ENCODE measurements at regions not wholly inside any gene's neighbourhood (a gene's known extent, or its start where the extent isn't known, plus 50 kb on each side); places are given as distances from the start of the nearest gene placed in this dataset.

DNA sequence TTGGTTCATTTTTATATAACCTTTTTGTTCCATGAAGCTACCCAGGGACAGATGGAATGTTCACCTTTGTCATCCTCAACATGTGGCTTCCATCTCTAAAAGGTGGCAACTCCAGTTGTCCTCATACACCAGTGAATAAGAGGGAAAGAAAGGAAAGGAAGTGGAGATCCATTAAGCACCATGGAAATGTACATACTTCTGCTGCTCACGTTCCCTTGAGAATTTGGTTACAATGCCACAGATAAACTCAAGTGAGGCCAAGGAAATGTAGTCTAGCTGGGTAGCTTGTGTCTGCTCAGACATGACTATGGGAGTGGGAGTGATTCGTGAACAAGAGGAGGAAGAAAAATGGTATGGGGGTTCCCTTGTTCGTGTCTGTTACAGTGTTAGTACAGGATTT lies 237.1 kb upstream of the FAM3C start:
- no peaks in the 10 kb centered on the region for H3K4me1 ChIP-seq (ENCODE audit: control insufficient read depth, low read depth, low read length)
- H3K27me3 ChIP-seq (ENCODE audit: insufficient read depth, low read length, poor library complexity), result no peaks in the 10 kb centered on the region
- no peak overlapping the region for H3K4me3 ChIP-seq (ENCODE audit: low read length)
- no peak overlapping the region for H3K23ac ChIP-seq (ENCODE audit: low read length)
- H3K56ac ChIP-seq (ENCODE audit: low read length), result no peak overlapping the region
- H3K36me3 ChIP-seq (ENCODE audit: control insufficient read depth, insufficient read depth, low read length), result no peaks in the 10 kb centered on the region
- H4K8ac ChIP-seq (ENCODE audit: low read depth, low read length), result no peak overlapping the region
- H3K9ac ChIP-seq (ENCODE audit: low read length), result no peak overlapping the region
- H4K5ac ChIP-seq (ENCODE audit: low read length), result no peak overlapping the region
- WGBS (ENCODE audit: extremely low coverage, insufficient coverage, low lambda C conversion rate), result no CpG with 5 or more reads among the region's 3 CpGs
- no peaks in the 10 kb centered on the region for H3K79me2 ChIP-seq (ENCODE audit: control insufficient read depth, insufficient read depth, low read length)
- no peak overlapping the region for H3K4me2 ChIP-seq (ENCODE audit: low read length)
- no peak overlapping the region for H2AK5ac ChIP-seq (ENCODE audit: low read length)
- H2BK15ac ChIP-seq (replicated peaks; ENCODE audit: low read depth), result no peak overlapping the region
- no peaks in the 10 kb centered on the region for H3K79me1 ChIP-seq (ENCODE audit: low read length)
- DNase-seq, result peak; percentile 32
- no peak overlapping the region for H3K4ac ChIP-seq (ENCODE audit: low read depth, low read length)
- no peak overlapping the region for H2BK5ac ChIP-seq (ENCODE audit: low read length)
- no peak overlapping the region for H3K27ac ChIP-seq (ENCODE audit: low read depth, low read length)
- no peak overlapping the region for H3K18ac ChIP-seq (ENCODE audit: low read length)
- no peak overlapping the region for H2BK120ac ChIP-seq (ENCODE audit: low read depth, low read length)

DNA sequence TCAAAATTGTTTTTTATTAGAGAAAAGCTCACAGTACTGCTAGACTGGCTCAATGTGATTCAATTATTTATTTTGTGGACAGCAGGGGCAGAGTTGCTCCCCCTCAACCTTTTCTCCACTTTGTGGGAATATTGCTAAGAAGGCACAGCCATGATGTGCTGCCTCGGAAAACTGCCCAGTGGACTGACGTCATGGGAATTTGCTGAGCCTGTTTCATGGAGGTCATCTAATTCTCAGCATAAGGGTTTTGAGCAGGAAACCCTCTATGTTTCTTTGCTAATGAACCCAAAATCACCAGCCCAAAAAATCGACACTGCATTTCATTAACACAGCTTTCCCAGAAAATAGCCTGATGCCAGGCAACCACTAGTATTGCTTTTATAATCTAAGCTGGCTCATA lies 228.8 kb upstream of the FAM3C start:
- no peak overlapping the region for H4K5ac ChIP-seq (ENCODE audit: low read length)
- peak overlapping the region; percentile 39 for H3K18ac ChIP-seq (ENCODE audit: low read length)
- no peak overlapping the region for H4K8ac ChIP-seq (ENCODE audit: low read depth, low read length)
- H3K36me3 ChIP-seq (ENCODE audit: control insufficient read depth, insufficient read depth, low read length), result no peaks in the 10 kb centered on the region
- H2BK5ac ChIP-seq (ENCODE audit: low read length), result no peak overlapping the region
- H3K56ac ChIP-seq (ENCODE audit: low read length), result no peak overlapping the region
- H3K4me1 ChIP-seq (ENCODE audit: control insufficient read depth, low read depth, low read length), result no peaks in the 10 kb centered on the region
- H3K4me3 ChIP-seq (ENCODE audit: low read length), result no peak overlapping the region
- H2AK5ac ChIP-seq (ENCODE audit: low read length), result no peak overlapping the region
- WGBS (ENCODE audit: extremely low coverage, insufficient coverage, low lambda C conversion rate), result no CpG with 5 or more reads among the region's 3 CpGs
- no peaks in the 10 kb centered on the region for H3K27me3 ChIP-seq (ENCODE audit: insufficient read depth, low read length, poor library complexity)
- no peak overlapping the region for H3K23ac ChIP-seq (ENCODE audit: low read length)
- DNase-seq, result no peak
- no peak overlapping the region for H3K4me2 ChIP-seq (ENCODE audit: low read length)
- H3K27ac ChIP-seq (ENCODE audit: low read depth, low read length), result no peak overlapping the region
- H3K4ac ChIP-seq (ENCODE audit: low read depth, low read length), result no peak overlapping the region
- H3K79me2 ChIP-seq (ENCODE audit: control insufficient read depth, insufficient read depth, low read length), result no peaks in the 10 kb centered on the region
- H3K79me1 ChIP-seq (ENCODE audit: low read length), result no peaks in the 10 kb centered on the region
- H2BK120ac ChIP-seq (ENCODE audit: low read depth, low read length), result no peak overlapping the region
- no peak overlapping the region for H3K9ac ChIP-seq (ENCODE audit: low read length)
- no peak overlapping the region for H2BK15ac ChIP-seq (replicated peaks; ENCODE audit: low read depth)

DNA sequence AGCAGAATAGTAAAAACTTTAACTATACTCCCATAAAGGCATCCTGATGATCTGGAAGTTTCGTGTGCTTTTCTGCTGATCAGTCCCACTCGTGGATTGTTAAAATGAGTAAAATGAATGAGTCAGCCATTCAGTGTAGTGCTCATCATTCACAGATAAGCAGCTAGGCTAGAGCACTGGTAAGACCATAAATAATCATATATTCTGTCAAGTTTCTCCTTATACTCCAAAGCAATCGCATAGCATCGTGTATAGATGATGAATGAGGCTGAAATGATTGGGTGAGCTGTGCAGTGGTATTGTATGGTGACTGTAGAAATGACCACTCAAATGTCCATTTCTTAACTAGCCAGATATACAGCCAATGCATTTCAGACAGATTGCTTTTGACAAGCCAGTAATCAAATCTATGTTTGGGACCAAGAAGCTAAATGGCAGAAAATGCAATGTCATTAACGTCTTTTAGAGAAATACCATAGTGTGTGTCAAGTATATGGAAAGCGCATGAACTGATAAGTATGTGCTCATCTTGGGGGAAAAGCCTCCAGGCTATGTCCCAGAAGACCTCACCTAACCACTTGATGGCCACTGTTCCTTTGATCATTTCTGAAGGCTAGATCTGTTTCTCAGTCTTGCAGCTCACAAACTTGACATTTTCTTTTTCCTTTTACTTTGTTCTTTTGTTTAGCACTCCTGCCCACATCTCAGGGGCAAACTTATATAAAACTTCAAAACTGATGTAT lies 227.2 kb upstream of the FAM3C start:
- Histone ChIP-seq H3K4me3 (ENCODE audit: low read length) (no peak overlapping the region), H3K79me1 (ENCODE audit: low read length) (no peaks in the 10 kb centered on the region), H3K4ac (ENCODE audit: low read depth, low read length) (no peak overlapping the region), H4K5ac (ENCODE audit: low read length) (no peak overlapping the region), H3K79me2 (ENCODE audit: control insufficient read depth, insufficient read depth, low read length) (no peaks in the 10 kb centered on the region), H2BK5ac (ENCODE audit: low read length) (no peak overlapping the region), H3K18ac (ENCODE audit: low read length) (no peak overlapping the region), H3K27me3 (ENCODE audit: insufficient read depth, low read length, poor library complexity) (no peaks in the 10 kb centered on the region), H3K4me2 (ENCODE audit: low read length) (no peak overlapping the region), H3K56ac (ENCODE audit: low read length) (no peak overlapping the region), H2AK5ac (ENCODE audit: low read length) (no peak overlapping the region), H3K23ac (ENCODE audit: low read length) (no peak overlapping the region), H3K4me1 (ENCODE audit: control insufficient read depth, low read depth, low read length) (no peaks in the 10 kb centered on the region), H4K8ac (ENCODE audit: low read depth, low read length) (no peak overlapping the region), H3K27ac (ENCODE audit: low read depth, low read length) (no peak overlapping the region), H2BK15ac (replicated peaks; ENCODE audit: low read depth) (no peak overlapping the region), H3K9ac (ENCODE audit: low read length) (no peak overlapping the region), H3K36me3 (ENCODE audit: control insufficient read depth, insufficient read depth, low read length) (no peaks in the 10 kb centered on the region), H2BK120ac (ENCODE audit: low read depth, low read length) (no peak overlapping the region)
- no peak for DNase-seq
- no CpG with 5 or more reads among the region's 6 CpGs for WGBS (ENCODE audit: extremely low coverage, insufficient coverage, low lambda C conversion rate)

DNA sequence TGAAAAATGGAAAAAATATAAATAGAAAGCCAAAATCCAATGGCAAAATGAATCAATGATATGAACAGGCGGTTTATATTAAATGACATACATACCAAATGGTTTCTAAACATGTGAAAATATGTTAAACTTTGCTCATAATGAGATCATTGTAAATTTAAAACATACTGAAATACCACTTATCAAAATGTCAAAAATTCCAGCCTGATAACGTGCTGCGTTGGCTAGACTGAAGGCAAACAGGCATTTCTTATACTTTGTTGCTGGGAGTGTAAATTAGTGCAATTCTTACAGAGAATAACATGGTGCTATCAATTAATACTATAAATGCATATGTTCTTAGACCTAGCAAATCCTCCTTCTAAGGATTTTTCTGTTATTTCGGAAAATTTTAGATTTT lies 225.8 kb upstream of the FAM3C start:
- Histone ChIP-seq H3K79me1 (ENCODE audit: low read length) (no peaks in the 10 kb centered on the region), H2BK120ac (ENCODE audit: low read depth, low read length) (no peak overlapping the region), H3K18ac (ENCODE audit: low read length) (no peak overlapping the region), H4K5ac (ENCODE audit: low read length) (no peak overlapping the region), H2BK5ac (ENCODE audit: low read length) (no peak overlapping the region), H3K4me2 (ENCODE audit: low read length) (no peak overlapping the region), H3K4me1 (ENCODE audit: control insufficient read depth, low read depth, low read length) (no peaks in the 10 kb centered on the region), H3K9ac (ENCODE audit: low read length) (no peak overlapping the region), H3K4ac (ENCODE audit: low read depth, low read length) (no peak overlapping the region), H3K4me3 (ENCODE audit: low read length) (no peak overlapping the region), H3K23ac (ENCODE audit: low read length) (no peak overlapping the region), H3K56ac (ENCODE audit: low read length) (no peak overlapping the region), H2BK15ac (replicated peaks; ENCODE audit: low read depth) (no peak overlapping the region), H3K36me3 (ENCODE audit: control insufficient read depth, insufficient read depth, low read length) (no peaks in the 10 kb centered on the region), H2AK5ac (ENCODE audit: low read length) (no peak overlapping the region), H3K27ac (ENCODE audit: low read depth, low read length) (no peak overlapping the region), H4K8ac (ENCODE audit: low read depth, low read length) (no peak overlapping the region), H3K79me2 (ENCODE audit: control insufficient read depth, insufficient read depth, low read length) (no peaks in the 10 kb centered on the region), H3K27me3 (ENCODE audit: insufficient read depth, low read length, poor library complexity) (no peaks in the 10 kb centered on the region)
- no peak for DNase-seq
- no CpG with 5 or more reads among the region's 4 CpGs for WGBS (ENCODE audit: extremely low coverage, insufficient coverage, low lambda C conversion rate)

DNA sequence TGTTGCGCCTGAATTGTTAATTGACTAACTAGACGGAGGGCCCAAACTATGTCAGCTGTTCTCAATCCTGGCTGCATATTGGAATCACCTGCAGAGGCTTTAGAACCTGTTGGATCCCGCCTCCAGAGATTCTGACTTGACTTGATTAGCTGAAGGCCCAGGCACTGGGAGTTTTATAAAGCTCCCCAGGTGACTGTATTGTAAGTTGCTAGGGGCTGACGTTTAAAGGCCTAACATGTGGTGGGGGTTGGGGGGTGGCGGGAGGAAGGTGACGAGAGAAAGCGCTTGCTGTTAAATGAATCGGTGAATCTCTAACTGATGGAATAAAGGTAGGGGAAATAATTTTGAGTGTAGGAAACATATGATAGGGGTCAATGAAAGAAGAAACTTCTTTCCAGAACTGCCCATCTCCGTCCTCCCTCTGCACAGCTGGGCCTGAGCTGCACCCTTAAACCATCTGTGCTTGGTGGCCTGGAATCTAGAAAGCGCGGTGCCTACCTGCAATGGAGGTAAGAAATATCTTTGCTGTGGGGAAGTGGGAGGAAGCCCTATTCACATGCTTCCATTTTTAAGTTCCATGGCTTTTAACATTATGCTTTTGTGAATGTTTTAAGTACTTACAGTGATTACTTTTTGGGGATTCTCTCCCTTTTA lies 225.0 kb upstream of the FAM3C start:
- WGBS (ENCODE audit: extremely low coverage, insufficient coverage, low lambda C conversion rate), result 100% methylated on average over 1 of the region's 11 CpGs
- H2BK120ac ChIP-seq (ENCODE audit: low read depth, low read length), result no peak overlapping the region

More for the DNA sequence above, 225.0 kb upstream of the FAM3C start:
- Histone ChIP-seq H3K36me3 (ENCODE audit: control insufficient read depth, insufficient read depth, low read length) (no peaks in the 10 kb centered on the region), H3K18ac (ENCODE audit: low read length) (peak overlapping the region; percentile 51), H3K23ac (ENCODE audit: low read length) (no peak overlapping the region), H3K56ac (ENCODE audit: low read length) (no peak overlapping the region), H3K79me2 (ENCODE audit: control insufficient read depth, insufficient read depth, low read length) (no peaks in the 10 kb centered on the region), H3K4me3 (ENCODE audit: low read length) (no peak overlapping the region), H3K27me3 (ENCODE audit: insufficient read depth, low read length, poor library complexity) (no peaks in the 10 kb centered on the region), H3K4me2 (ENCODE audit: low read length) (no peak overlapping the region), H4K8ac (ENCODE audit: low read depth, low read length) (no peak overlapping the region), H3K4me1 (ENCODE audit: control insufficient read depth, low read depth, low read length) (no peaks in the 10 kb centered on the region), H2BK5ac (ENCODE audit: low read length) (no peak overlapping the region), H2BK15ac (replicated peaks; ENCODE audit: low read depth) (no peak overlapping the region), H4K5ac (ENCODE audit: low read length) (no peak overlapping the region), H3K79me1 (ENCODE audit: low read length) (no peaks in the 10 kb centered on the region), H3K27ac (ENCODE audit: low read depth, low read length) (no peak overlapping the region), H2AK5ac (ENCODE audit: low read length) (no peak overlapping the region), H3K9ac (ENCODE audit: low read length) (no peak overlapping the region), H3K4ac (ENCODE audit: low read depth, low read length) (no peak overlapping the region)
- DNase-seq, result peak; percentile 42

Measured in mesendoderm (in vitro differentiated cells).